GM12872 (cell line): ENCODE measurements at regions not wholly inside any gene's neighbourhood (a gene's known extent, or its start where the extent isn't known, plus 50 kb on each side); places are given as distances from the start of the nearest gene placed in this dataset.

Experiments
- TF ChIP-seq, protein P1 (sequence below): IDR thresholded peaks from 3 replicates; pipeline ENCODE4 v1.5.1; 2011; ENCODE audit warnings: low read depth, mild to moderate bottlenecking, low read length, moderate library complexity; ENCODE audit not compliant: insufficient read depth

DNA sequence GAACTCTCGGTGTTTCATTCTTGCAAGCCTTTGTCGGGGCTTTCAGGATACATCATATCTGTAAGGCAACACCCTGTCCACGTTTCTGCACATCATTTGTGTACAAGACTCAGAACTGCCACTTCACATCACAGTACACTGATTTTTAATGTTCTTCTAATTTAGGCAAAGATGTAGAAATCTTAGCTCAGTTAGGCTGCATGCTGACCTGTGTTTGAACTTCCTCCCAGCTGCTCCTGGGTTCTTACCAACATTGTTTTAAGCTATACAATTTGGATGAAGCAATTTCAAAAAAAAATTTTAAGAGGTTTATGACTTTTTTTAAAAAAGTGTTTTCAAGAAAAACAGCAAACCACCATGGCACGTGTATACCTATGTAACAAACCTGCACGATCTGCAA is 1047.9 kb upstream of the SLC10A2 start:
- TF ChIP-seq, protein P1, sequence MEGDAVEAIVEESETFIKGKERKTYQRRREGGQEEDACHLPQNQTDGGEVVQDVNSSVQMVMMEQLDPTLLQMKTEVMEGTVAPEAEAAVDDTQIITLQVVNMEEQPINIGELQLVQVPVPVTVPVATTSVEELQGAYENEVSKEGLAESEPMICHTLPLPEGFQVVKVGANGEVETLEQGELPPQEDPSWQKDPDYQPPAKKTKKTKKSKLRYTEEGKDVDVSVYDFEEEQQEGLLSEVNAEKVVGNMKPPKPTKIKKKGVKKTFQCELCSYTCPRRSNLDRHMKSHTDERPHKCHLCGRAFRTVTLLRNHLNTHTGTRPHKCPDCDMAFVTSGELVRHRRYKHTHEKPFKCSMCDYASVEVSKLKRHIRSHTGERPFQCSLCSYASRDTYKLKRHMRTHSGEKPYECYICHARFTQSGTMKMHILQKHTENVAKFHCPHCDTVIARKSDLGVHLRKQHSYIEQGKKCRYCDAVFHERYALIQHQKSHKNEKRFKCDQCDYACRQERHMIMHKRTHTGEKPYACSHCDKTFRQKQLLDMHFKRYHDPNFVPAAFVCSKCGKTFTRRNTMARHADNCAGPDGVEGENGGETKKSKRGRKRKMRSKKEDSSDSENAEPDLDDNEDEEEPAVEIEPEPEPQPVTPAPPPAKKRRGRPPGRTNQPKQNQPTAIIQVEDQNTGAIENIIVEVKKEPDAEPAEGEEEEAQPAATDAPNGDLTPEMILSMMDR: no peak

DNA sequence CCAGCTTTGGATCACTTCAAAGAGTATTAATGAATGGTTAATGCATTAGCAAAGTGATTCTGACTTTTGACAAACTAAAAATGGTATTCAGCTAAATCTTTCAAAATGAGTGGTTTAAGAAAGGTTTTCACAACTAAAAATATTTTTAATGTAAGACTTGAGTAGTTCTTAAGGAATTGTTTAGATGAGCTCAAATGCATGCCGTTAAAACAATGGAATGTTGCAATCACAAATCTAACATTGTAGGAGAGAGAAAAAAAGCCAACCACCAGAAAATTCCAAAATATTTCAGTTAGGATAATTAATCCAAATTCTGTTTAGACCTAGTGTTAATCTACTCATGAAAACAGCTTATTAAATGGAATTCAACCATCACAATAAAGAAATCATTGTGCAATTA is 1044.8 kb upstream of the SLC10A2 start:
- TF ChIP-seq, protein P1: no peak

DNA sequence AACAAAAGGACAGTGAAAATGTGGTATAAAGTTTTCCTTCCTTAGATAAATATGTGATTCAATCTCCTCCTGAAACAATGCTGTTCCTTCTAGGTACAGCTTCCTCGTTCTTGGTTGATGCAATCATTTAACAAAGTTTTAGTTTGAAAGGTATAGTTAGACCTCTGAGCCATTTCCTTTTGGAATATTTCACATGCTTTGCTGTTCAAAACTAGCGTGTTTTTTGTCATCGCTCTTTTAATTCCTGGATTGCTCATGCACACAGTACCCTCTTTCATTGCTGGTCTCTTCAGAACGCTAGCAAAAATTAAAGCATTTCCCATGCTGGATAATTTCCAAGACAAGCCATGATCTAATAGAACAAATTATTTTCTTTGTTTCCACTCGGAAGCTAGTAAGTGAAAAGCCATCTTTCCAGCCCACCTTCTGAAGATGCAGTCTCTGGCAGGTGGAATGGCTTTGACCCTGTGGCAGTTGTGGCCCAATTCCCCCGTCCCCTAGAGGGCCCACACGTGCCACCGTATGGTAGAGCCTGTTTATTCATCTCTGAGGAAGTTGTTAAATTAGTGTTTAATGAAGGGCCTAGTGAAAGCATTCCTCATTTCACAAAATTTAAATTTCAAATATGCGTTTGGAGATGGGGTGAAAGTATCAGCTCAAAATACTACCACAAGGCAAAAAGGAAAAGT is 1040.6 kb upstream of the SLC10A2 start:
- TF ChIP-seq, protein P1: no peak

DNA sequence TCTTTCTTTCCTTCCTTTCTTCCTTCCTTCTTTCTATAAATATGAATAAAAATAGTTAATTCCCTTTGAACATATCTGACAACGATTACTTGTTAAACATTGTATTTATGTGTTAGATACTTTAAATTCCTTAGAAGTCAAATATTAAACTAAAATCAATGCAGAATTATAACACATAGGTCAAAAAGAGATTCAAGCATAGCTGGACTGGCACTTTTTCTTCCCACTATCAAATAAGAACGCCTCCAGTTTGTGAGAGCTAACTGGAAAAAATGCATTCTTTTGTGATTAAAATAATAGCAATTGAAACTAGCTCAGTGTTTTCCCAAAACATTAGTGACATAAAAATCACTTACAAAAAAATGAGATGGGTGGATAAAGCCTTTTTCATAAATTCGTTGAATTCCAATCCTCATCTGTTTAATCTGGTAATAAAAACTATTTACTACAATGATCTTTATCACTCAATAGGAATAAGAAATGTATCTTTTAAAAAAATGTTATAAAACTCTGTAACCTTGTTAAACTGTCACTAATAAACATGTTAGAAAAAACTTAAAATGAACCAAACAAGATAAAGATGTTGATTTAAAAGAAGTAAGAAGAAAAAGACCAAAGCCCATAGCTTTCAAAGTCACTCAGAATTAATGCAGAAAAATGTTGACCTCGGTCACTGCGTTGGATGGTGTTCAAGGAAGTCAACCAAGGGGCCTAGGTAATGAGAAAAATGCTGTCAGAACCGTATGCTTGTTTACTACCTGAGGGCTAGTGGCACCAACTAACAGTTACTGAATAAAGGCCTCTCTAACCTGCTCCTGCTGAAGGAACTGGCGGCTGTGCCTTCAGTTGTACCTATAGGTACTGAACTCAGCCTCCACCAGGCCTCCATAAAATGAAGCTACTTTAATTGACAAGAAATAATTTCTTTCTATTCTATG is 1039.5 kb upstream of the SLC10A2 start:
- TF ChIP-seq, protein P1: no peak

DNA sequence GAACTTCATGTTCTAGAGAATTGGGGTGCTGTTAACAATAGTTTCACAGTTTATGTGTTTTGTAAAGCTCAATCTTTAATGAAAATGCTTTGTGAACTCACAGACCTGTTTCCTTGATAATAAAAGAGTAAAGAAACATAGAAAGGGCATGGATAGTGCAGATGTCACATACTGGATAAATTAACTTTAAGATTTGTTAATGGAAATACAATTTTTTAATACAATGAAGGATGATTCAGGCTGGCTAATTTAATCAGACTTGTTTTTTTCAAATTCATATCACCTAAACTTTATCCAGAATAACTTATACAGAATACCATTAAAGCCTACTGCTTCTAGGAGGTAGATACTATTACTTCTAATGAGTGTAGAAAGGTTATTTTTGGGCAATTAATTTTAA is 1033.5 kb upstream of the SLC10A2 start:
- TF ChIP-seq, protein P1: no peak

DNA sequence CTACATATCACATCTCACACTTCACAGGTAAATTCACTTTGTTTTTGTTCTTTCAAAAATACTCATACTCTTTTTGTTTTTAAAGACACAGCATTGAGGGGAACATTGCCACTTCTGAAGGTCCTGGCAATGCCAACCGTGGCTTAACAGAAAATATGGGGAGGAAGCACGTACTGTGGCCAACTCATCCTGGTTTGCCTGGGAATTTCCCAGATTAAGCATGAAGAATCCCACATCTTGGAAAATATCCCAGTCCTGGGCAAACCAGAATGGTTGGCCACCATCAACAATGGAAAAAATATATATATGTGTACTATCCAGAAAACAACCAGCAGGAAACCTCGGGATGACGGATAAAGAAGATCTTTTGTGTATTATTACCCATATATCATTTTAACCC is 1032.2 kb upstream of the SLC10A2 start:
- TF ChIP-seq, protein P1: no peak

DNA sequence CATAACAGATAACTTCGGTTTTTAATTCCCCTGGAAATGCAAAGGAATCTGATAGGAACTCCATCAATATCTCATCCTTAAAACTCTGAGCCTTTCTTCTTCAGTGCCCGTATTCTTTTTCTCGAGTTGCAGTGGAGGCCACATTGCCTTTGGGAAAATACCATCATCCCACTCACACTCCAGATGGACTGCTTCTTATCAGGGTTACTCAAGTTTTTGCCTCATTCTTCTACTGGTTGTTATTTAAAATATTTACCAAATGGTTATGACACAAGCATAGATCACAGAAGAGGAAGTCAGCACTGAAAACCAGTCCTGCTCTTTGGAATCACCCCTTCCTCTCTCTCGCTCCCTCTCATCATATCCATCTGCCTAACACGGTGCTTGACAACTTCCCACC is 1020.5 kb upstream of the SLC10A2 start:
- TF ChIP-seq, protein P1: no peak
